Gastrocnemius medialis (tissue), 4 donors: ENCODE measurements at regions not wholly inside any gene's neighbourhood (a gene's known extent, or its start where the extent isn't known, plus 50 kb on each side); places are given as distances from the start of the nearest gene placed in this dataset.
"Not testable (repeated sequence)": the region's sequence is repeated elsewhere in the genome, so short reads cannot be mapped to it uniquely, and the experiment has no call there.

Experiments
- ATAC-seq, 2 donors: fragments of 150-250 bp; one replicate each; pipeline ENCODE4 v1.9.1; 2016
- DNase-seq, 2 donors: peaks; one replicate each; pipeline ENCODE4 v3.0.0-alpha.2; 2019
- H3K27ac ChIP-seq, 4 donors: fragments of 200-600 bp; sonication (generic); 1 replicate in 1 of 4; 2 replicates in 3 of 4; pipeline ENCODE4 v1.5.1; 2016 to 2018; ENCODE audit warnings: mild to moderate bottlenecking in 2 of 4, moderate library complexity in 1 of 4
- H3K27me3 ChIP-seq, 3 donors: fragments of 200-600 bp; sonication (generic) in 2 of 3; 1 replicate in 1 of 3; 2 replicates in 2 of 3; pipeline versions ENCODE4 v1.5.1 to v1.6.0; 2016 to 2019; ENCODE audit warnings: mild to moderate bottlenecking in 1 of 3, moderate library complexity in 1 of 3
- H3K36me3 ChIP-seq, 2 donors: fragments of 200-600 bp; sonication (generic) in 1 of 2; one replicate each; pipeline ENCODE4 v1.5.1; 2017 to 2018
- H3K4me1 ChIP-seq, 2 donors: fragments of 200-600 bp; sonication (generic) in 1 of 2; one replicate each; pipeline ENCODE4 v1.5.1; 2016 to 2017; ENCODE audit warnings: mild to moderate bottlenecking in 2 of 2
- H3K4me3 ChIP-seq, 4 donors: fragments of 200-600 bp; sonication (generic) in 3 of 4; 1 replicate in 1 of 4; 2 replicates in 3 of 4; pipeline ENCODE4 v1.5.1; 2016 to 2019; ENCODE audit warnings: mild to moderate bottlenecking in 2 of 4
- H3K9me3 ChIP-seq, 3 donors: fragments of 200-600 bp; sonication (generic) in 2 of 3; 1 replicate in 1 of 3; 2 replicates in 2 of 3; pipeline ENCODE4 v1.5.1; 2016 to 2019
- POLR2A ChIP-seq, 2 donors: fragments of 450-650 bp; IDR thresholded peaks; one replicate each; pipeline ENCODE4 v1.6.1; 2017; ENCODE audit warnings: antibody characterized with exemption in 2 of 2, mild to moderate bottlenecking in 2 of 2, moderate library complexity in 2 of 2
- in situ Hi-C, 4 donors: fragments of 200-750 bp; cut with MboI; loops; one replicate each; pipeline versions ENCODE4 v1.15.0 to v1.8.0; 2017; ENCODE audit warnings: low sequenced_read_pairs in 4 of 4
- intact Hi-C: fragments of 100-400 bp; cut with DNase I; formaldehyde crosslinking; loops from one replicate; pipeline ENCODE4 v1.15.1; 2023; ENCODE audit warnings: low total_unique reads
- TF ChIP-seq, protein P1 (sequence below), 5 experiments: fragments of 450-650 bp in 3 of 5; fragments of 200-600 bp in 2 of 5; sonication (generic) in 2 of 5; IDR thresholded peaks in 4 of 5; conservative IDR thresholded peaks in 1 of 5; 1 replicate in 4 of 5; 2 replicates in 1 of 5; pipeline ENCODE4 v1.5.1; 2016 to 2019; ENCODE audit warnings: antibody characterized with exemption in 5 of 5, mild to moderate bottlenecking in 3 of 5, moderate library complexity in 3 of 5

DNA sequence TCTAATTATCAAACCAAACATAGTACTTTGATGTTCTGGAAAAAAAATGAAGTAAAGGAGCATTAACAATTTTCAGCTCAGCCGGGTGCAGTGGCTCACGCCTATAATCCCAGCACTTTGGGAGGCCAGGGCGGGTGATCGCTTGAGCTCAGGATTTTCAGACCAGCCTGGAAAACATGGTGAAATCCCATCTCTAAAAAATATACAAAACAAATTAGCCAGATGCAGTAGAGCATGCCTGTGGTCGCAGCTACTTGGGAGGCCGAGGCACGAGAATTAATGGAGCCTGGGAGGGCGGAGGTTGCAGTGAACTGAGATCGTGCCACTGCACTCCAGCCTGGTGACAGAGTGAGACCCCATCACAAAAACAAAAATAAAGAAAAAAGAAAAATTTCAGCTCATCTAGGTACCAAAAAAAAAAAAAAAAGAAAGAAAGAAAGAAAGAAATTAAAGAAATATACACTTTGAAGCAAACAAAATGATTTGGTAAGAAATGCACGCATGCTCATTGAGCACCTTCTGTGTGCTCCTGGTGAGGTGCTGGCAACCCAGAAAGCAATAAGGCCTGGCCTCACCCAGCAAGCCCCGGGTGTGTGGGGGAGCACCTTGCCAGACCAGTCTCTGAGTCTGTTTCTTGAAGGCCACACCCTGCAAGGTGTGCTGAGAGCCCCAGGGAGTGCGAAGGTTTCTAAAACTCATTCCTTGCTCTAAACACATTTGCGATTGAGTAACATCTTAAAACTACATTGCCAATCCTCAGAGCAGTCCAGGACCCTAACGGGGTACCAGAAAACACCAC is 133.5 kb downstream of the TFCP2L1 start:
- Histone ChIP-seq H3K36me3 (no peaks in the 10 kb centered on the region), H3K9me3 (no peaks in the 10 kb centered on the region), H3K4me3 (no peak overlapping the region), H3K4me1 (peaks cover 0 to 8% of the 10 kb centered on the region in 2 donors), H3K27ac (no peak overlapping the region), H3K27me3 (no peaks in the 10 kb centered on the region)
- ATAC-seq: no peak
- no peak for DNase-seq
- intact Hi-C loops: no loop called here
- in situ Hi-C loops: no loop called here
- TF ChIP-seq, protein P1, sequence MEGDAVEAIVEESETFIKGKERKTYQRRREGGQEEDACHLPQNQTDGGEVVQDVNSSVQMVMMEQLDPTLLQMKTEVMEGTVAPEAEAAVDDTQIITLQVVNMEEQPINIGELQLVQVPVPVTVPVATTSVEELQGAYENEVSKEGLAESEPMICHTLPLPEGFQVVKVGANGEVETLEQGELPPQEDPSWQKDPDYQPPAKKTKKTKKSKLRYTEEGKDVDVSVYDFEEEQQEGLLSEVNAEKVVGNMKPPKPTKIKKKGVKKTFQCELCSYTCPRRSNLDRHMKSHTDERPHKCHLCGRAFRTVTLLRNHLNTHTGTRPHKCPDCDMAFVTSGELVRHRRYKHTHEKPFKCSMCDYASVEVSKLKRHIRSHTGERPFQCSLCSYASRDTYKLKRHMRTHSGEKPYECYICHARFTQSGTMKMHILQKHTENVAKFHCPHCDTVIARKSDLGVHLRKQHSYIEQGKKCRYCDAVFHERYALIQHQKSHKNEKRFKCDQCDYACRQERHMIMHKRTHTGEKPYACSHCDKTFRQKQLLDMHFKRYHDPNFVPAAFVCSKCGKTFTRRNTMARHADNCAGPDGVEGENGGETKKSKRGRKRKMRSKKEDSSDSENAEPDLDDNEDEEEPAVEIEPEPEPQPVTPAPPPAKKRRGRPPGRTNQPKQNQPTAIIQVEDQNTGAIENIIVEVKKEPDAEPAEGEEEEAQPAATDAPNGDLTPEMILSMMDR (IDR thresholded peaks at IDR 0.05 in 4 of 5, conservative IDR thresholded peaks at IDR 0.05 in 1 of 5): no peak
- no peak for TF ChIP-seq POLR2A (IDR thresholded peaks at IDR 0.05)

DNA sequence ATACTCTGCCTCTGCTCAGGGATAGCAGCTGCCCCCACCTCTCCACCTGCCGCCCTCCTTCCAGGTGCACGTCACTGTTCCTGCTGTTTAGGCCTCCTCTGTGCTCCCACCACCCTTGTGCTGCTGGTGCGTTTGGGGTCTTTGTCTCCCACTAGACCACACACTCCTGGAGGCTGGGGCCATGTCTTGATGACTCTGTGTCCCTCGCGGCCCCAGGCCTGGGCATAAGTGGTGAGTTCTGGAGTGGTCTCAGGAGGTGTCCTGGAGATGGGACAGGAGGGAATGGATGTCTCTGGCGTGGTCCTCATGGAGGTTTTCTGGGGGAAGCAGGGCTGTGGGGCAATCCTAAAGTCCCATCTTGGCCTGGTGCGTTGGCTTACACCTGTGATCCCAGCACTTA is 132.1 kb downstream of the TFCP2L1 start:
- TF ChIP-seq, protein P1 (IDR thresholded peaks at IDR 0.05 in 4 of 5, conservative IDR thresholded peaks at IDR 0.05 in 1 of 5): no peak
- no peak for TF ChIP-seq POLR2A (IDR thresholded peaks at IDR 0.05)

DNA sequence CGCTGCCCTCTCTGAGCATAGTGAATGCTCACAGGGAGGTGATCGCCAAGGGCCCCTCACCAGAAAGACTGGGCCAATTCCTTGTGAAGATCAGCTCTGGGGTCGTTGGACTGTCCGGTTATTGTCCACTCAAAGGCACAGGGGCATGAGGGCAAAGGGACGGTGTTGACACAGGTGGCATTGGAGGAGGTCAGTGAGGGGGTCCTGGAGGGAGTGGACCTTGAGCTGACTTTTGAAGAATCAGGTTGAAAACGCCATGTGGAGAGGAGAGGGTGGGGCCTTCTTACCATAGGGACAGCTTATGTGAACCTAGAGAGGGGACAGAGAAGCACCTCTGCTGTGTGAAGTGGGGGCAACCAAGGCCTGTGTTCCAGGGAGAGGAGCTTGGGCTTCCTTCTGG is 131.5 kb downstream of the TFCP2L1 start:
- Histone ChIP-seq H3K36me3 (no peaks in the 10 kb centered on the region), H3K27me3 (no peaks in the 10 kb centered on the region), H3K9me3 (no peaks in the 10 kb centered on the region), H3K27ac (no peak overlapping the region), H3K4me1 (no peaks in the 10 kb centered on the region), H3K4me3 (no peak overlapping the region)
- TF ChIP-seq, protein P1 (IDR thresholded peaks at IDR 0.05 in 4 of 5, conservative IDR thresholded peaks at IDR 0.05 in 1 of 5): no peak
- TF ChIP-seq POLR2A (IDR thresholded peaks at IDR 0.05): no peak
- intact Hi-C loops: no loop called here
- no peak for ATAC-seq
- no peak for DNase-seq
- in situ Hi-C loops: no loop called here

More for the DNA sequence above, 132.1 kb downstream of the TFCP2L1 start:
- Histone ChIP-seq H3K9me3 (no peaks in the 10 kb centered on the region), H3K27me3 (no peaks in the 10 kb centered on the region), H3K27ac (no peak overlapping the region), H3K4me1 (no peaks in the 10 kb centered on the region), H3K36me3 (no peaks in the 10 kb centered on the region), H3K4me3 (no peak overlapping the region)
- no peak for DNase-seq
- in situ Hi-C loops: no loop called here
- no peak for ATAC-seq
- intact Hi-C loops: no loop called here

DNA sequence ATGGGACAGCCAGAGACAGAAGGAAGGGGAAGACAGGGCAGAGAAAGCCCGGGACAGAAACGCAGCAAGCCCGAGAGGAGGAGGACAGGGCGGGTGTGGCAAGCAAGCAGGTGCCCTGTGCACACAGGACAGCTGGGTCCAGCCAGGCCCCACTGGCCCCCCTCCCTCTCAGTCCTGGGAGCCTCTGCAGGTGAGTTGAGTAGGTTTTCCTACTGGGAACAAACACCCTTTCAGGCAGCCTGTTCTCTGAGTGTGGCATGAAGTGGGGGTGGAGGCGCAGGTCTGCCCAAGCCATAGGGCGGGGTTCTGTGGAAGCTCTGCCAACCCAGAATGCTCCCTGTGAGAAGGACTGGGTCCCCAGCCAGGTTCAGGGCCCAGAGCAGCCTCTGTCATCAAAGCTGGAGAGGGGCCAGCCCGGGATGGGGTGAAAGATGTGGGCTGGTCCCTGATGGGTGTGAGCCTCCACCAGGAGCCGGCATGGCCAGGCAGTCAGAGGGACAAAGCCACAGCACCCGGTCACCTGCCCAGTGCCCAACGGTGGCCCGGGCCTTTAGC is 129.4 kb downstream of the TFCP2L1 start:
- intact Hi-C loops (no loop called here), in situ Hi-C loops (no loop called here)
- no peak for ATAC-seq

DNA sequence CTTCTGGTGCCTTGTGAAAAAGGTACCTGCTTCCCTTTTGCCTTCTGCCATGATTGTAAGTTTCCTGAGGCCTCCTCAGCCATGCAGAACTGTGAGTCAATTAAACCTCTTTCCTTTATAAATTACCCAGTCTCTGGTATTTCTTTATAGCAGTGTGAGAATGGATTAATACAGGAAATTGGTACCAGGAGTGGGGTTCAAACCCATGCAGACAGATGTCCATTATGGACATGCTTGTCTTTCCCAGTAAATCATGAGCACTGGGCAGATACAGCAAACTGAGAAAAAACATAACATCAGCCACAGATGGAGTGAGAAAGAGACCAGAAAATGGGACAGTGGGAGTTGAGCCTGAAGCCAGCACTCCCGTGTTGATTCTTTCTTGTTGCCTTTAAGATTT is 127.5 kb downstream of the TFCP2L1 start:
- H3K36me3 ChIP-seq, H3K4me1 ChIP-seq, DNase-seq, intact Hi-C loops, H3K27ac ChIP-seq, H3K4me3 ChIP-seq, H3K9me3 ChIP-seq, H3K27me3 ChIP-seq, in situ Hi-C loops, ATAC-seq: not testable (repeated sequence)

More for the DNA sequence above, 129.4 kb downstream of the TFCP2L1 start:
- Histone ChIP-seq H3K4me3 (no peak overlapping the region), H3K9me3 (no peaks in the 10 kb centered on the region), H3K4me1 (no peaks in the 10 kb centered on the region), H3K36me3 (no peaks in the 10 kb centered on the region), H3K27ac (no peak overlapping the region), H3K27me3 (no peaks in the 10 kb centered on the region)
- no peak for DNase-seq
- TF ChIP-seq, protein P1 (IDR thresholded peaks at IDR 0.05 in 4 of 5, conservative IDR thresholded peaks at IDR 0.05 in 1 of 5): no peak
- no peak for TF ChIP-seq POLR2A (IDR thresholded peaks at IDR 0.05)
